Glutamatergic neuron (in vitro differentiated cells): ENCODE measurements at regions not wholly inside any gene's neighbourhood (a gene's known extent, or its start where the extent isn't known, plus 50 kb on each side); places are given as distances from the start of the nearest gene placed in this dataset.

Experiments used
- DNase-seq: peaks from one replicate; pipeline ENCODE4 v3.0.0; 2022
- H3K27ac Mint-ChIP-seq: one replicate; pipeline ENCODE4 v1.8.0; 2020; ENCODE audit warnings: mild to moderate bottlenecking, mixed read lengths, inconsistent platforms; ENCODE audit not compliant: unreplicated experiment
- H3K27me3 Mint-ChIP-seq: one replicate; pipeline ENCODE4 v1.8.0; 2020; ENCODE audit warnings: mild to moderate bottlenecking, moderate library complexity, mixed read lengths, inconsistent platforms; ENCODE audit not compliant: unreplicated experiment
- H3K36me3 Mint-ChIP-seq: one replicate; pipeline ENCODE4 v1.8.0; 2020; ENCODE audit warnings: mild to moderate bottlenecking, mixed read lengths, inconsistent platforms; ENCODE audit not compliant: unreplicated experiment
- H3K4me1 Mint-ChIP-seq: one replicate; pipeline ENCODE4 v1.8.0; 2020; ENCODE audit warnings: mild to moderate bottlenecking, low read depth, mixed read lengths, inconsistent platforms; ENCODE audit not compliant: unreplicated experiment
- H3K4me3 Mint-ChIP-seq: one replicate; pipeline ENCODE4 v1.8.0; 2020; ENCODE audit warnings: mild to moderate bottlenecking, mixed read lengths, inconsistent platforms; ENCODE audit not compliant: unreplicated experiment
- H3K9me3 Mint-ChIP-seq: one replicate; pipeline ENCODE4 v1.8.0; 2020; ENCODE audit warnings: mild to moderate bottlenecking, moderate library complexity, mixed read lengths, inconsistent platforms; ENCODE audit not compliant: unreplicated experiment
- CTCF ChIP-seq: fragments of 200-600 bp; sonication (generic); IDR thresholded peaks from one replicate; pipeline ENCODE4 v1.5.0; 2021; ENCODE audit not compliant: partially characterized antibody, unreplicated experiment

GRCh38 chr18:65017372-65017760 lies 733.4 kb upstream of the CDH7 start:
- Mint-ChIP-seq H3K36me3 (no peaks in the 10 kb centered on the region), H3K27me3 (no peaks in the 10 kb centered on the region), H3K27ac (no peak overlapping the region), H3K9me3 (peaks cover 4% of the 10 kb centered on the region), H3K4me1 (peaks cover 2% of the 10 kb centered on the region), H3K4me3 (no peak overlapping the region)
- no peak for TF ChIP-seq CTCF
- DNase-seq: no peak

- Mint-ChIP-seq H3K4me3 (no peak overlapping the region), H3K27me3 (no peaks in the 10 kb centered on the region), H3K4me1 (peaks cover 2% of the 10 kb centered on the region), H3K36me3 (no peaks in the 10 kb centered on the region), H3K9me3 (peaks cover 4% of the 10 kb centered on the region), H3K27ac (no peak overlapping the region)
- DNase-seq: no peak
- no peak for TF ChIP-seq CTCF
These were observed 734.0 kb upstream of the CDH7 start for GRCh38 chr18:65016631-65017371.

- DNase-seq: no peak
- no peak overlapping the region for H3K27ac Mint-ChIP-seq
- H3K27me3 Mint-ChIP-seq: no peaks in the 10 kb centered on the region
- H3K9me3 Mint-ChIP-seq: no peaks in the 10 kb centered on the region
- no peaks in the 10 kb centered on the region for H3K36me3 Mint-ChIP-seq
- peaks cover 18% of the 10 kb centered on the region for H3K4me1 Mint-ChIP-seq
- no peak overlapping the region for H3K4me3 Mint-ChIP-seq
- no peak for TF ChIP-seq CTCF
These were observed 756.4 kb upstream of the CDH7 start for GRCh38 chr18:64994370-64994769.

GRCh38 chr18:64993695-64994094 lies 757.1 kb upstream of the CDH7 start:
- Mint-ChIP-seq H3K4me1 (peaks cover 20% of the 10 kb centered on the region), H3K27me3 (no peaks in the 10 kb centered on the region), H3K9me3 (no peaks in the 10 kb centered on the region), H3K4me3 (no peak overlapping the region), H3K36me3 (no peaks in the 10 kb centered on the region), H3K27ac (no peak overlapping the region)
- no peak for DNase-seq
- TF ChIP-seq CTCF: no peak

GRCh38 chr18:64992654-64993053 lies 758.2 kb upstream of the CDH7 start:
- H3K4me1 Mint-ChIP-seq: peaks cover 17% of the 10 kb centered on the region
- no peak overlapping the region for H3K27ac Mint-ChIP-seq
- H3K27me3 Mint-ChIP-seq: no peaks in the 10 kb centered on the region
- no peak overlapping the region for H3K4me3 Mint-ChIP-seq
- H3K36me3 Mint-ChIP-seq: no peaks in the 10 kb centered on the region
- no peaks in the 10 kb centered on the region for H3K9me3 Mint-ChIP-seq
- no peak for DNase-seq
- no peak for TF ChIP-seq CTCF
